Activated T-helper 17 cell treated with anti-CD3 and anti-CD28 coated beads, Interleukin-2, amount 50 U/mL, for 72 hours (primary cell): ENCODE measurements at regions not wholly inside any gene's neighbourhood (a gene's known extent, or its start where the extent isn't known, plus 50 kb on each side); places are given as distances from the start of the nearest gene placed in this dataset.

ENCODE experiments used
- ATAC-seq: fragments of 150-1000 bp; cut with Tn5 transposase; replicated peaks from 2 replicates; pipeline ENCODE4 v1.10.0; 2021; ENCODE audit warnings: mild to moderate bottlenecking, moderate library complexity
- H3K27ac Mint-ChIP-seq: one replicate; pipeline ENCODE4 v1.8.0; 2022; ENCODE audit warnings: mixed read lengths
- H3K27me3 Mint-ChIP-seq: one replicate; pipeline ENCODE4 v1.8.0; 2022; ENCODE audit warnings: mixed read lengths
- H3K36me3 Mint-ChIP-seq: one replicate; pipeline ENCODE4 v1.8.0; 2022; ENCODE audit warnings: low read depth, mild to moderate bottlenecking, mixed read lengths
- H3K4me1 Mint-ChIP-seq: one replicate; pipeline ENCODE4 v1.8.0; 2022; ENCODE audit warnings: mixed read lengths
- H3K4me3 Mint-ChIP-seq: one replicate; pipeline ENCODE4 v1.8.0; 2022; ENCODE audit warnings: mild to moderate bottlenecking, mixed read lengths
- H3K9me3 Mint-ChIP-seq: one replicate; pipeline ENCODE4 v1.8.0; 2022; ENCODE audit warnings: mixed read lengths

GRCh38 chr2:129763190-129763846, 216.1 kb upstream of the RAB6C start:
- ATAC-seq: no peak
- Mint-ChIP-seq H3K27me3 (peaks cover 3% of the 10 kb centered on the region), H3K36me3 (no peaks in the 10 kb centered on the region), H3K4me1 (no peaks in the 10 kb centered on the region), H3K27ac (no peak overlapping the region), H3K4me3 (no peak overlapping the region), H3K9me3 (no peaks in the 10 kb centered on the region)

GRCh38 chr2:129763966-129764365, 215.5 kb upstream of the RAB6C start:
- no peak overlapping the region for H3K27ac Mint-ChIP-seq

GRCh38 chr2:129764376-129765325, 214.8 kb upstream of the RAB6C start:
- no peak for ATAC-seq

More at GRCh38 chr2:129763966-129764365, 215.5 kb upstream of the RAB6C start:
- ATAC-seq: no peak
- Mint-ChIP-seq H3K4me1 (no peaks in the 10 kb centered on the region), H3K36me3 (no peaks in the 10 kb centered on the region), H3K9me3 (no peaks in the 10 kb centered on the region), H3K4me3 (no peak overlapping the region), H3K27me3 (peaks cover 3% of the 10 kb centered on the region)

GRCh38 chr2:129765326-129765677, 214.2 kb upstream of the RAB6C start:
- ATAC-seq: no peak
- Mint-ChIP-seq H3K27ac (no peak overlapping the region), H3K4me3 (no peak overlapping the region), H3K36me3 (no peaks in the 10 kb centered on the region), H3K27me3 (peaks cover 3% of the 10 kb centered on the region), H3K4me1 (no peaks in the 10 kb centered on the region), H3K9me3 (no peaks in the 10 kb centered on the region)

More at GRCh38 chr2:129764376-129765325, 214.8 kb upstream of the RAB6C start:
- H3K9me3 Mint-ChIP-seq: no peaks in the 10 kb centered on the region
- H3K27ac Mint-ChIP-seq: no peak overlapping the region
- peaks cover 3% of the 10 kb centered on the region for H3K27me3 Mint-ChIP-seq
- no peaks in the 10 kb centered on the region for H3K36me3 Mint-ChIP-seq
- H3K4me3 Mint-ChIP-seq: no peak overlapping the region
- no peaks in the 10 kb centered on the region for H3K4me1 Mint-ChIP-seq

- H3K27me3 Mint-ChIP-seq: peaks cover 3% of the 10 kb centered on the region
- no peaks in the 10 kb centered on the region for H3K36me3 Mint-ChIP-seq
- H3K9me3 Mint-ChIP-seq: no peaks in the 10 kb centered on the region
- ATAC-seq: no peak
- no peaks in the 10 kb centered on the region for H3K4me1 Mint-ChIP-seq
- no peak overlapping the region for H3K27ac Mint-ChIP-seq
- H3K4me3 Mint-ChIP-seq: no peak overlapping the region
These were observed 213.7 kb upstream of the RAB6C start for GRCh38 chr2:129765678-129766351.

GRCh38 chr2:129766374-129766993, 213.0 kb upstream of the RAB6C start:
- no peaks in the 10 kb centered on the region for H3K4me1 Mint-ChIP-seq
- no peaks in the 10 kb centered on the region for H3K36me3 Mint-ChIP-seq
- no peak overlapping the region for H3K27ac Mint-ChIP-seq
- H3K27me3 Mint-ChIP-seq: peaks cover 3% of the 10 kb centered on the region
- no peak for ATAC-seq
- H3K4me3 Mint-ChIP-seq: no peak overlapping the region
- no peaks in the 10 kb centered on the region for H3K9me3 Mint-ChIP-seq

- no peaks in the 10 kb centered on the region for H3K4me1 Mint-ChIP-seq
- no peak overlapping the region for H3K27ac Mint-ChIP-seq
- peaks cover 3% of the 10 kb centered on the region for H3K27me3 Mint-ChIP-seq
- ATAC-seq: no peak
- no peaks in the 10 kb centered on the region for H3K9me3 Mint-ChIP-seq
- H3K36me3 Mint-ChIP-seq: no peaks in the 10 kb centered on the region
- H3K4me3 Mint-ChIP-seq: no peak overlapping the region
These were observed 212.0 kb upstream of the RAB6C start for GRCh38 chr2:129767346-129768035.

- Mint-ChIP-seq H3K27ac (no peak overlapping the region), H3K27me3 (peaks cover 3% of the 10 kb centered on the region), H3K36me3 (no peaks in the 10 kb centered on the region), H3K9me3 (no peaks in the 10 kb centered on the region), H3K4me3 (no peak overlapping the region), H3K4me1 (no peaks in the 10 kb centered on the region)
- ATAC-seq: no peak
These were observed 211.5 kb upstream of the RAB6C start for GRCh38 chr2:129768036-129768386.

GRCh38 chr2:129768485-129769184, 210.8 kb upstream of the RAB6C start:
- ATAC-seq: no peak
- no peaks in the 10 kb centered on the region for H3K4me1 Mint-ChIP-seq
- peaks cover 3% of the 10 kb centered on the region for H3K27me3 Mint-ChIP-seq
- H3K9me3 Mint-ChIP-seq: no peaks in the 10 kb centered on the region
- H3K36me3 Mint-ChIP-seq: no peaks in the 10 kb centered on the region
- H3K4me3 Mint-ChIP-seq: no peak overlapping the region
- no peak overlapping the region for H3K27ac Mint-ChIP-seq

GRCh38 chr2:129769185-129769991, 210.1 kb upstream of the RAB6C start:
- Mint-ChIP-seq H3K36me3 (no peaks in the 10 kb centered on the region), H3K27me3 (peaks cover 3% of the 10 kb centered on the region), H3K27ac (no peak overlapping the region), H3K9me3 (no peaks in the 10 kb centered on the region), H3K4me3 (no peak overlapping the region), H3K4me1 (no peaks in the 10 kb centered on the region)
- ATAC-seq: no peak

GRCh38 chr2:129771418-129772189, 207.9 kb upstream of the RAB6C start:
- Mint-ChIP-seq H3K4me1 (no peaks in the 10 kb centered on the region), H3K27me3 (peaks cover 5% of the 10 kb centered on the region), H3K36me3 (no peaks in the 10 kb centered on the region), H3K9me3 (no peaks in the 10 kb centered on the region), H3K4me3 (no peak overlapping the region), H3K27ac (no peak overlapping the region)
- no peak for ATAC-seq

- Mint-ChIP-seq H3K27me3 (peaks cover 6% of the 10 kb centered on the region), H3K9me3 (no peaks in the 10 kb centered on the region), H3K4me1 (no peaks in the 10 kb centered on the region), H3K4me3 (no peak overlapping the region), H3K27ac (no peak overlapping the region), H3K36me3 (no peaks in the 10 kb centered on the region)
- ATAC-seq: no peak
These were observed 207.3 kb upstream of the RAB6C start for GRCh38 chr2:129772190-129772579.
